WERI-Rb-1 (cell line): ENCODE measurements at regions not wholly inside any gene's neighbourhood (a gene's known extent, or its start where the extent isn't known, plus 50 kb on each side); places are given as distances from the start of the nearest gene placed in this dataset.

Experiments
- DNase-seq: peaks from one replicate; pipeline ENCODE4 v3.0.0-alpha.2; 2020
- H3K27ac ChIP-seq: fragments of 250-450 bp; sonication (Bioruptor Pico); 2 replicates; pipeline ENCODE4 v1.5.1; 2020; ENCODE audit warnings: mild to moderate bottlenecking, moderate library complexity
- H3K27me3 ChIP-seq: fragments of 250-450 bp; sonication (Bioruptor Pico); 2 replicates; pipeline ENCODE4 v1.5.1; 2021; ENCODE audit warnings: mild to moderate bottlenecking, low read depth, moderate library complexity; ENCODE audit not compliant: insufficient read depth, severe bottlenecking
- H3K36me3 ChIP-seq: fragments of 250-450 bp; sonication (Bioruptor Pico); 2 replicates; pipeline ENCODE4 v1.5.1; 2020; ENCODE audit warnings: mild to moderate bottlenecking, moderate library complexity
- H3K4me3 ChIP-seq: 2 replicates; pipeline ENCODE4 v1.5.1; 2011; ENCODE audit warnings: low read depth, mild to moderate bottlenecking, control low read depth, low read length
- H3K9me3 ChIP-seq: fragments of 250-450 bp; sonication (Bioruptor Pico); 2 replicates; pipeline ENCODE4 v1.5.1; 2021; ENCODE audit warnings: mild to moderate bottlenecking, moderate library complexity; ENCODE audit not compliant: severe bottlenecking
- CTCF ChIP-seq: IDR thresholded peaks from 2 replicates; pipeline ENCODE4 v1.5.1; 2011; ENCODE audit warnings: low read depth, mild to moderate bottlenecking, control low read depth, inconsistent platforms, low read length

DNA sequence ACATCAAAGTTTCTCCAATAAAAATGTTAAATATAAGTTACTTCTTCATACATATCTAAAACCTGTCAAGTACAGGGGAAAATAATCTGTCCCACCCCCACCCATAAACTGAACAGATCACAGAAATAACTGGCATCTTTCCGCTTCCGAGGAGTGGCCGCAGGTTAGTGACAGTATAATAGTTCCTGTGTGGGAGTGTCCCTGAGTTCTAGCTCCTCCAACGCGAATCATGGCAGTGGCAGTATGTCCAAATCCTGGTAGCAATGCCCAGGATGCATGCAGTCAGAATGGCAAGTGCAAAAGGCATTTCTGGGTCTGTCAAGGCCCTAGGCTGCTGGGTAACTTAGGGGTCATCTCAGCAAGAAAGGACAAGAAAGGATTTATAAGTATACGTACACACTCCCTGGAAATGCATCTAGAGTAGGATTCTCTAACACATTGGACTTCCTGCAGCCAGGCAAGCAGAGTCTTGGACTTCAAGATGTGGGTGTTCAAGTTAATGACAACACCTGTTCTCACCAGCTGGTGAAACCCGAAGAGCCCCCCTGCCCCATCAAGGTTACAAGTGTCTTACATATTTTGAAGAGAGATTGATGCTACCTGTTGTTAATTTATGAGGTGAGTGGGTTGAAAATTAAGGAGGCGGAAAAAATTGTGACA lies 94.4 kb upstream of the COL1A2 start:
- no peaks in the 10 kb centered on the region for H3K36me3 ChIP-seq
- TF ChIP-seq CTCF, result no peak
- DNase-seq, result no peak
- no peaks in the 10 kb centered on the region for H3K27me3 ChIP-seq
- H3K4me3 ChIP-seq, result no peak overlapping the region
- H3K9me3 ChIP-seq, result no peaks in the 10 kb centered on the region
- no peak overlapping the region for H3K27ac ChIP-seq

GRCh38 chr7:94301024-94301586 lies 93.6 kb upstream of the COL1A2 start:
- Histone ChIP-seq H3K4me3 (no peak overlapping the region), H3K27me3 (no peaks in the 10 kb centered on the region), H3K9me3 (no peaks in the 10 kb centered on the region), H3K36me3 (no peaks in the 10 kb centered on the region), H3K27ac (no peak overlapping the region)
- TF ChIP-seq CTCF, result 0 out of 2 replicates have a peak, but pooled peaks have one; percentile 18
- DNase-seq, result peak; percentile 40

GRCh38 chr7:94303118-94303517 lies 91.6 kb upstream of the COL1A2 start:
- Histone ChIP-seq H3K4me3 (no peak overlapping the region), H3K27me3 (no peaks in the 10 kb centered on the region), H3K27ac (no peak overlapping the region), H3K36me3 (no peaks in the 10 kb centered on the region), H3K9me3 (no peaks in the 10 kb centered on the region)
- no peak for DNase-seq
- no peak for TF ChIP-seq CTCF

DNA sequence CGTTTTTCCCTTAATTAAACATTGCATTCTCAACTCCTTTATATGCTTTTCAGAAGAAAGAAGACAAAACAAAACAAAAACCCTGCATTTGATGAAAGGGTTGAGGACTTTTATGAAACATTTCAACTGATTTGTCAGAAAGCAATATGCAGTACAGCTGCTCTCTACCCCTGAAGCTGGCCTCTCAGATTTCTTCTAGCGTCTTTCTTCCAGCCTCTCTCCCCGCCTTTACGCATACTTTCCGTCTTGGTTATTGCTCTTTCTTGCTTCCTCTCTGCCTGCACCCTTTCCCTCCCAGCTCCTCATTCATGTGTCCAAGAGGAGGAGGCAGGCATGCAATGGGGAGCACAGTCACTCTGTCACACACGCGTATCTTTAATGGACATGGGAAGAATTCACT lies 91.0 kb upstream of the COL1A2 start:
- no peaks in the 10 kb centered on the region for H3K9me3 ChIP-seq
- H3K4me3 ChIP-seq, result no peak overlapping the region
- no peaks in the 10 kb centered on the region for H3K36me3 ChIP-seq
- H3K27me3 ChIP-seq, result no peaks in the 10 kb centered on the region
- TF ChIP-seq CTCF, result no peak
- DNase-seq, result no peak
- no peak overlapping the region for H3K27ac ChIP-seq

- H3K36me3 ChIP-seq, result no peaks in the 10 kb centered on the region
- no peak overlapping the region for H3K4me3 ChIP-seq
- TF ChIP-seq CTCF, result no peak
- H3K9me3 ChIP-seq, result no peaks in the 10 kb centered on the region
- DNase-seq, result no peak
- no peaks in the 10 kb centered on the region for H3K27me3 ChIP-seq
- no peak overlapping the region for H3K27ac ChIP-seq
Measured at GRCh38 chr7:94304878-94305277, 89.8 kb upstream of the COL1A2 start.

- H3K27ac ChIP-seq, result no peak overlapping the region
- H3K4me3 ChIP-seq, result no peak overlapping the region
- no peaks in the 10 kb centered on the region for H3K36me3 ChIP-seq
- TF ChIP-seq CTCF, result no peak
- no peak for DNase-seq
- no peaks in the 10 kb centered on the region for H3K27me3 ChIP-seq
- no peaks in the 10 kb centered on the region for H3K9me3 ChIP-seq
Measured at GRCh38 chr7:94305836-94306235, 88.9 kb upstream of the COL1A2 start.
